Activated T-cell treated with anti-CD3 and anti-CD28 coated beads, Interleukin-2, amount 50 U/mL, for 72 hours (primary cell): ENCODE measurements at regions not wholly inside any gene's neighbourhood (a gene's known extent, or its start where the extent isn't known, plus 50 kb on each side); places are given as distances from the start of the nearest gene placed in this dataset.

Experiments used
- ATAC-seq, 2 donors: fragments of 150-1000 bp; cut with Tn5 transposase; replicated peaks in 1 of 2; 2 replicates each; pipeline ENCODE4 v1.10.0; 2021; ENCODE audit warnings: moderate library complexity in 2 of 2, mild to moderate bottlenecking in 1 of 2
- DNase-seq, 2 donors: peaks; one replicate each; pipeline ENCODE4 v3.0.0; 2021 to 2022; ENCODE audit warnings: mixed read lengths in 1 of 2
- H3K27ac Mint-ChIP-seq: one replicate; pipeline ENCODE4 v1.8.0; 2022; ENCODE audit warnings: mild to moderate bottlenecking, moderate library complexity, mixed read lengths
- H3K27me3 Mint-ChIP-seq: one replicate; pipeline ENCODE4 v1.8.0; 2022; ENCODE audit warnings: low read depth, mixed read lengths
- H3K36me3 Mint-ChIP-seq, 2 donors: one replicate each; pipeline ENCODE4 v1.8.0; 2022; ENCODE audit warnings: mixed read lengths in 2 of 2, mild to moderate bottlenecking in 1 of 2; ENCODE audit not compliant: insufficient read depth in 2 of 2
- H3K4me1 Mint-ChIP-seq: one replicate; pipeline ENCODE4 v1.8.0; 2022; ENCODE audit warnings: low read depth, mixed read lengths
- H3K4me3 Mint-ChIP-seq, 2 donors: one replicate each; pipeline ENCODE4 v1.8.0; 2022; ENCODE audit warnings: mild to moderate bottlenecking in 2 of 2, mixed read lengths in 2 of 2, moderate library complexity in 2 of 2
- H3K9me3 Mint-ChIP-seq, 2 donors: one replicate each; pipeline ENCODE4 v1.8.0; 2022; ENCODE audit warnings: mixed read lengths in 2 of 2

DNA sequence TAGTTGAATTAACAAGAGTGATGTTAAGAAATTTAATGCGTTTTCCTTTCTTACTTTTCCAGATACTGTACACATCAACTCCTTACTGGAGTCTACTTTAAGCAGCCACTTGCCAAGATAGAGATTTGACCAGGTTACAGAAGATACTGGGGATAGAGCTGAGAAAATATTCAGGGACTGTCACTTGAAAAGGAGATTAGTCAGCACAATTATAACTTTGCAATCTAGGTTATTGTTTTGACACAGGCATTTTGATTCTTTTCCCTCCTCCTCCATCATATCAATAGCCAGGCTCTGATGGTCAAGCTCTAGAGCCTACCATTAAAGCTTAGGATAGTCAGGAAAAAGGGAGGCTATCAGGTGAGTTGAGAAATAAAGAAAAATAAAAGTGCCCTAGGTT lies 345.9 kb upstream of the ITGA1 start:
- Mint-ChIP-seq H3K4me3 (no peak overlapping the region), H3K36me3 (no peaks in the 10 kb centered on the region), H3K4me1 (no peaks in the 10 kb centered on the region), H3K27me3 (peaks cover 2% of the 10 kb centered on the region), H3K9me3 (no peaks in the 10 kb centered on the region), H3K27ac (no peak overlapping the region)
- DNase-seq: no peak
- ATAC-seq: no peak

DNA sequence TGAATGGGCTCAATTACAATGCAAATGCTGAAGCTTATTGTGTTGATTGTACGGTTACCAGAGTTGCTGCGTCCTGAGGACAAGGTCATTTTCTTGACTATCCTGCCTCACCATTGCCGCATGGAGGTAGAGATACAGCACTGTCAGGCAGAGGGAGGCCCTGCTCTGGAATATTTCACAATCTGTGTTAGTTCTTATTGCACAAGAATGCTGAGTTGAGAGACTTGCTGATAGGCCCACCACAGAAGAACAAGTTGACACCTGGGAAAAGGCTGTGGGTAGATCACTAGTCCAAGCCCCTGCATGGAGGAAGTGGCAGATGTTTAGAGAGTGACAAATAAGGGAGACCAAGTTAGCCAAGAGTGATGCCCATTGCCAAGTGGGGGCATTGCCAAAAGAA lies 344.5 kb upstream of the ITGA1 start:
- Mint-ChIP-seq H3K4me3 (no peak overlapping the region), H3K4me1 (no peaks in the 10 kb centered on the region), H3K27ac (no peak overlapping the region), H3K36me3 (no peaks in the 10 kb centered on the region), H3K27me3 (peaks cover 6% of the 10 kb centered on the region), H3K9me3 (no peaks in the 10 kb centered on the region)
- DNase-seq: no peak
- ATAC-seq: no peak

DNA sequence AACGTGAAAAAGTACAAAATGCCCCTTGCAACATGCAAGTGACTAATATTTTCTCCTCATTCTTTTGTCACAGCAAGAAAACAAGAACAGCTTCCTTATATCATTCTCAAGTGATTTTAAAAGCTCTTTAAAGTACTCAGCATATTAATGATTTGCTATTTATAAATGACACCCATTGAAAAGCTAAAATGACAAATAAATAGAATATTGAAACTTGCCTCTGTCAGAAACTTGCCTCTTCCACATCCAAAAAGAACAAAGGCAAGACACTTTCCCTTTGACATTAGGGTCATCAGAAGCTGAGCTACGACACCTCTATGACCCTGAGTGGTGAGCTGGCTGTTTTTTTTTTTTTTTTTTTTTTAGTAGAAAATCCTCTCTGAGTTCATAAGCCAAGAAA lies 339.6 kb upstream of the ITGA1 start:
- H3K4me3 Mint-ChIP-seq: no peak overlapping the region
- no peaks in the 10 kb centered on the region for H3K36me3 Mint-ChIP-seq
- no peak overlapping the region for H3K27ac Mint-ChIP-seq
- ATAC-seq (no peak), DNase-seq (no peak)
- H3K27me3 Mint-ChIP-seq: peaks cover 6% of the 10 kb centered on the region
- no peaks in the 10 kb centered on the region for H3K4me1 Mint-ChIP-seq
- H3K9me3 Mint-ChIP-seq: no peaks in the 10 kb centered on the region

DNA sequence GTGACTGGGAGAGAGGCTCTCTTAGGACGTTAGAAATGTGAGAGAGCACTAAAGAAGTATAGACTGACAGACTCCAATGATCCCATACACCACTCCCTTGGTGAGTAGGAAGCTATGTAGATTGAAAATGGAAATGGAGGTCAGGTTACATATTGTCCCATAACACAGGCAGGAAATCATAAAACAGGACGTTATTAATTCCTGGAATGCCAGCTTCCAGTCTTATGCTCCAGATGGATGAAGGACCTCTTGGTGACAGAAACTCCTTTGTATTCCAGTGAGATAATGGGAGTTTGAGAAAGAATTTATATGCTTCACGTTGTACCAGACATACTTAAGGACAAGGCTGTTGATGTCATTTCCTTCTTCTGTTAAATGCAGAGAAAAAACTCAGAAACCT lies 338.2 kb upstream of the ITGA1 start:
- no peak for ATAC-seq

DNA sequence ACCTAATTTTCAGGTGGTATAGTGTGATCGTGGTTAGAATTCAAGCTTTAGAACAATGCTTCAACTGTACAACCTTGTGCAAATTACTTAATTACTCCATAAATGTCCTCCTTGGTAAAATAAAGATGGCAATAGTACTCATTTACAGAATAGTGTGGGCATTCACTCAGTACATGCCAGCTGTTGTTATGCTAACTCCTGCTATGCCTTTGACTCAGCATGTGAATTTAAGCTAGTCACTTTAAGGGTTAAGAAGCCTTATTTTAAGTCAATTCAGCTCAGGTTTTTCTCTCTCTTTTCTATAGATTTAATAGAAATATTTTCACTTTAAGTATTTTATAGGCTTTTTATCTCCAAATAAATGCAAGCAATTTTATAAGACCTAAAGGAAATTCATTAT lies 335.6 kb upstream of the ITGA1 start:
- Mint-ChIP-seq H3K9me3 (no peaks in the 10 kb centered on the region), H3K27ac (no peak overlapping the region), H3K4me3 (no peak overlapping the region), H3K4me1 (no peaks in the 10 kb centered on the region), H3K36me3 (no peaks in the 10 kb centered on the region), H3K27me3 (peaks cover 1% of the 10 kb centered on the region)
- ATAC-seq (no peak), DNase-seq (no peak)

More for the DNA sequence above, 338.2 kb upstream of the ITGA1 start:
- Mint-ChIP-seq H3K9me3 (no peaks in the 10 kb centered on the region), H3K27ac (no peak overlapping the region), H3K36me3 (no peaks in the 10 kb centered on the region), H3K4me1 (no peaks in the 10 kb centered on the region), H3K4me3 (no peak overlapping the region), H3K27me3 (peaks cover 6% of the 10 kb centered on the region)
- DNase-seq: no peak

DNA sequence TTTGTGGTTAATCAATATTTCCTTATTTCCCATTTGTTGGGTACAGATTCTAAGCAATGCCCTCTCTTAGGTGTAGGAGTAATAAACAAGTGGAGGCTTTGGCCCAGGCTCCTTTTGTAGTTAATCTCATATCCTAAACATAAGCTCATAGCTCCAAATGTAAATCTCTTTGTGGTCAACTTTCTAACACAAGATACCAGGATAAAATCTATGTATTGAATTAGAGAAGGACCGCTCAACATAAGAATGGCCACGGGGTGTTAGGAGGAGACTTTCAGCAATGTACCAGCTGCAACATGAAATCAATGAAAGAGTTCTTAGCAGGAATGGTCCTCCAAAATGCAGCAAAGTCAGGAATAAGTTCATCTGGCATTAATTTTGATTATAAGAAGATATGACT lies 334.5 kb upstream of the ITGA1 start:
- no peak overlapping the region for H3K4me3 Mint-ChIP-seq

DNA sequence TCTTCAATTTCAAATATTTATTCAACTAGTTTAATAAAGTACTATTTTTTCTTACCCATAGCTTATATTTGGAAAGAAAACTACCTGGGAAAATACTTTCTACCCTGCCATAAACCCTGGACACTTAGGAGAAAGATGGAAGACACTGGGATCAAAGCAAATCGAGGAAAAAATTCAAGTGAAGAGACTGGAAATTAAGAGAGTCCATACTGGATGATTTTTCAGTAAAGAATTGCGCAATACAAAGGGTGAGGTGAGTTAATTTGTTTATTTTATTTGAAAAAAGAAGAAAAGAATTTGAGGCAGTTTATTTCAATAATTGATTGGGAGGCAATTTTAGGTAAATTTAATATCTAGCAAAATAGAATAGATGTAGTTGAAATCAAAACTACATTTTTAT lies 331.8 kb upstream of the ITGA1 start:
- Mint-ChIP-seq H3K27ac (no peak overlapping the region), H3K4me1 (no peaks in the 10 kb centered on the region), H3K9me3 (no peaks in the 10 kb centered on the region), H3K27me3 (no peaks in the 10 kb centered on the region), H3K4me3 (no peak overlapping the region), H3K36me3 (no peaks in the 10 kb centered on the region)
- ATAC-seq (no peak), DNase-seq (no peak)

More for the DNA sequence above, 334.5 kb upstream of the ITGA1 start:
- Mint-ChIP-seq H3K9me3 (no peaks in the 10 kb centered on the region), H3K27me3 (no peaks in the 10 kb centered on the region), H3K4me1 (no peaks in the 10 kb centered on the region), H3K36me3 (no peaks in the 10 kb centered on the region), H3K27ac (no peak overlapping the region)
- ATAC-seq (no peak), DNase-seq (no peak)

DNA sequence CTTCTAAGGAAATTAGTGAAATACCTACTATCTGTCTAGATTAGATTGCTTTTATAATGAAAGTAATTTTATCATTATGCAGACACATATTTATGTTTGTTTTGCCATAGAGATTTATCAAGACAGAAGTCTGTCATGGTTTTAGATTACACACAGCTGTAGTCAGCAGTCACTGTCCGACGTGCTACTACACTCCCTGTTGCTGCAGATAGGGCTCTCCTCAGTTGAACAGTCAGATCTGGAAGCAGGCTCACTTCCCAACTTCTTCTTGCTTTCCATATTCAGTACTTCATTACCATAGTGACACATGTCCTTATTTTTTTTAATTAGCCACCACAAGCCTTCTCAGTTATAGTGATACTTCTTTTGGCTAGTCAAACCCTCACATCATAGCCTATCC lies 329.9 kb upstream of the ITGA1 start:
- Mint-ChIP-seq H3K4me1 (no peaks in the 10 kb centered on the region), H3K36me3 (no peaks in the 10 kb centered on the region), H3K9me3 (no peaks in the 10 kb centered on the region), H3K27ac (no peak overlapping the region), H3K27me3 (no peaks in the 10 kb centered on the region), H3K4me3 (no peak overlapping the region)
- DNase-seq (no peak), ATAC-seq (no peak)

DNA sequence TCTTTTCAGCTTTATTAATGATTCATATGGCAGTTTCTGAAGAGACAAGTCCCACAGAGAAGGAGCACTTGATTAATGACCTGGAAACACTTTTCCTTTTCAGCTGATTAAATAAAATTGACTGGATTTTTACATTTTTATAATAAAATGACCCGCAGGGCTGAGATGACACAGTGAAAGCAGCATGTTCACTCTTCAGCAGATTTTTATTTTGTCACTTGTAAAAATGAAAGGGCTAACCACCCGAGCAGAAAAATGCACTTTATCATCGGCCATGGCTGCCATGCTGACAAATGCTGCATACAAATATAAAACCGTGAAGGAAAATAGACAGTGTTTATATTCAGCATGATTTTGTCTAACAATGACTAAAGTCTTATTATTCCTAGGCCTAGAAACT lies 321.6 kb upstream of the ITGA1 start:
- no peak for ATAC-seq
- Mint-ChIP-seq H3K27ac (no peak overlapping the region), H3K27me3 (no peaks in the 10 kb centered on the region), H3K9me3 (no peaks in the 10 kb centered on the region), H3K4me1 (peaks cover 8% of the 10 kb centered on the region), H3K36me3 (no peaks in the 10 kb centered on the region), H3K4me3 (no peak overlapping the region)
- no peak for DNase-seq

DNA sequence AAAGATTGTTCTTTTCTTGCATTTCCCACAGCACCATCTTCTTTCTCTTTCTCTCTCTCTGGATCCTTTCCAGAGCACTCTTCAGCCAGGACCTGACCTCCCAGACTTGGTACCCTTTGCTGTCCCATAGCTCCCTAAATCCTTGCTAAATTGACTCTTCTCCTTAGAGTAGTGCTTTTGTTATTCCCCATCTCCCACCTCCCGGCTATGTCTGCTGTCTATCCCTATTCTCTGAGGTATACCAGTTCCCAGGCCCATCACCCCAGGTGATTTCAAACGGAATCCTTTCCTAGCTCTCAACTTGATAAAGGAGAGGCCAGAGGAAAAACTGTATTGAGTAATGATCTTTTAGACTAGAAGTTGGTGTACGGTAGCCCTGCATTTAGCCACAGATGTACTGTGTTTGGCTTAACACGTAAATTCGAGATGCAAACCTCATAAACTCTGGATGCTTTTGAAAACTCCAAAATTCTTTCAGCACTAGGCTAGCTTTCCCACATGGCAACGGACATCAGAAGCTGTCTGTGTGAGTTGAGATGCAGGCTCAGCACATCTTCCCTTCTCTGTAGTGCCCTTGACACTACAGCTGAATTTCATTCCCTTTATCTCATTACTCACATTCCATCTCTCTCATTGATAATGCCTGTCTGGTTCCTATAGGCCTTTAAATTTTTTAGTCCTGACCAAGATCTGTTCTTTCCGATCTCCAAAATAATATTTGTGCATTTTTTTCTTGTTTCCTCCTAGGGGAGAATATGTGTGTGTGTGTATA lies 320.8 kb upstream of the ITGA1 start:
- ATAC-seq (no peak), DNase-seq (no peak)
- Mint-ChIP-seq H3K27me3 (no peaks in the 10 kb centered on the region), H3K4me3 (no peak overlapping the region), H3K36me3 (no peaks in the 10 kb centered on the region), H3K4me1 (peaks cover 8% of the 10 kb centered on the region), H3K27ac (no peak overlapping the region), H3K9me3 (no peaks in the 10 kb centered on the region)

DNA sequence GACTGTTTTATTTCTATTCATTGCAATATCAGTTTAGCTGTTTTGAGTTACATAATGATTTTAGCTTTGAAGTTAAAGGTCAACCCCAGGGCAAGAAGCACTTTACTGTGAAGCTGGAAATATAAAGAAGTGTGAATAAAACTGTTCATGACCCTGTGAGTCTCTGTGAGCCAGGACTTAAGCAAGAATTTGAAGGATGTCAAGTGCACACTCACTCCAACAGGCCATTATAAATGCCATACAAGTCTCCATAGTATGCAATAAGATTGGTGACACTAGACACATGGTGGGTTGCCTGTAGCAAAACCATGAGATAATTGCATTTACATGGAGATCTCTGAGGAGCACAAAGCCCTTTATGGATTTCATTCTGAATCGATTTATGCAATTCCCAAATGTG lies 318.7 kb upstream of the ITGA1 start:
- H3K27me3 Mint-ChIP-seq: no peaks in the 10 kb centered on the region
- peaks cover 8% of the 10 kb centered on the region for H3K4me1 Mint-ChIP-seq
- ATAC-seq: no peak
- no peaks in the 10 kb centered on the region for H3K9me3 Mint-ChIP-seq
- no peak overlapping the region for H3K4me3 Mint-ChIP-seq
- no peaks in the 10 kb centered on the region for H3K36me3 Mint-ChIP-seq
- H3K27ac Mint-ChIP-seq: no peak overlapping the region
- no peak for DNase-seq

DNA sequence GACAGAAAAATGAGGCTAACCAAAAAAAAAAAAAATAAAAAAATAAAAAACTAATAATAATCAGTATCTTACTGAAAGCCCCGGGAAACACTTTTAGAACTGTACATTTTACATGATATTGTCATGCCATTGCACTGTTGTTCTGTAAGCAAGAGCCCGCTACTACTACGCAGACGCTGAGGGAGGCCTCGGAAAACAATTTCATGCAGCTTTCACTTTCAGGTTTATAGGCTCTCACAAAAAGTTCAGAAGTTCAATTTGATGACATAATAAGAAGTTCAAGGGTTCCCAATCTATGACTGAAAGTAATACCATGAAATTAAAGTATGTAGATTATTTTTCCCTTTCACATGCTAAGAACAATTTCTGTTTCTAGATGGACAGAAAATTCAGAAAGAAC lies 318.3 kb upstream of the ITGA1 start:
- Mint-ChIP-seq H3K9me3 (no peaks in the 10 kb centered on the region), H3K27ac (peak overlapping the region; percentile 33), H3K4me1 (peaks cover 8% of the 10 kb centered on the region), H3K27me3 (no peaks in the 10 kb centered on the region), H3K36me3 (no peaks in the 10 kb centered on the region), H3K4me3 (peak overlapping the region in 1 of 2 donors; percentile 71)
- ATAC-seq (peak in 1 of 2 donors; percentile 64), DNase-seq (peak in 1 of 2 donors; percentile 9)

DNA sequence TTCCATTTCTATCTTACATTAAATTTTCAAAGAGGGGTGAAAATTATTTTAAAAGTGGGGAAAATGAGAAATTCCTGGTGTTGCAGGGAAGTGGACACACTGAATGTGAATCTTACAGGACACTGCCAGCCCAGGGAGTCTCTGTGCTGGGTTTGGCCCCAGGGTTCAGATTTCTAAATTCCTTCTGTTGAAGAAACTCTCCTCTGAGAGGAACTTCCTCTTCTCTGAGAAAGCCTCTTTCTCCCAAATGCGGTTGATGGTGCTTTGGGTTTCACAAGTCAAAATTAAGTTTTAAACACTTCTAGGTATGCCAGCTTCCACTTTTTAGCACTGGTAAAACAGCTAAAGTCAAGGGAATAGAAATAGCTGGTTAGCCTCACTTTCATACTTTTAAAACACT lies 317.9 kb upstream of the ITGA1 start:
- H3K27ac Mint-ChIP-seq: peak overlapping the region; percentile 33
- H3K27me3 Mint-ChIP-seq: no peaks in the 10 kb centered on the region
- no peaks in the 10 kb centered on the region for H3K36me3 Mint-ChIP-seq
- no peaks in the 10 kb centered on the region for H3K9me3 Mint-ChIP-seq
- peak overlapping the region in 1 of 2 donors; percentile 71 for H3K4me3 Mint-ChIP-seq
- peaks cover 8% of the 10 kb centered on the region for H3K4me1 Mint-ChIP-seq
- ATAC-seq (no peak), DNase-seq (no peak)

DNA sequence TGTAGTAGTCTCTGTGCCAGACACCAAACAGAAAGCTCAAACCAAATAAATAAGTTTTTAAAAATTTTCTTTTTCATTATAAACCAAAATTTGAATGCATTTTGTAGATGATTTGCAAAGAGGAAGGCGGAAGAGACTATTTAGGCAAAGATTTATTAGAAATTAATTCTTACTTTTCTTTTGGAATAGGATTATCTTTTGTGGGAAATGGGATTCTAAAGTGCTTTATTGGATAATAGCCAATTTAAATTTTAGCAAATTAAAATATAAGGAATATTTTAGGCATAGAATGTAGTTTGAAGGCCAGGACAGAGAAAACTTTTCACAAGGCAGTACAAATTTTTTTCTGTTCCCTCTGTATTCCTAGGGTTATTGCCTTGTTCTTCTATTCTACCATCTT lies 311.4 kb upstream of the ITGA1 start:
- Mint-ChIP-seq H3K27ac (no peak overlapping the region), H3K4me3 (no peak overlapping the region), H3K36me3 (no peaks in the 10 kb centered on the region), H3K9me3 (peaks cover 0 to 3% of the 10 kb centered on the region in 2 donors), H3K27me3 (no peaks in the 10 kb centered on the region), H3K4me1 (no peaks in the 10 kb centered on the region)
- DNase-seq (no peak), ATAC-seq (no peak)
